Tibial nerve (tissue), 4 donors: ENCODE measurements at regions not wholly inside any gene's neighbourhood (a gene's known extent, or its start where the extent isn't known, plus 50 kb on each side); places are given as distances from the start of the nearest gene placed in this dataset.

Source experiments
- DNase-seq, 2 donors: peaks; one replicate each; pipeline ENCODE4 v3.0.0-alpha.2; 2019; ENCODE audit warnings: low spot score in 2 of 2
- H3K27ac ChIP-seq, 4 donors: fragments of 200-600 bp; sonication (generic) in 3 of 4; one replicate each; pipeline ENCODE4 v1.5.1; 2017 to 2019; ENCODE audit warnings: mild to moderate bottlenecking in 1 of 4
- H3K27me3 ChIP-seq, 2 donors: fragments of 200-600 bp; sonication (generic) in 1 of 2; one replicate each; pipeline versions ENCODE4 v1.5.1 to v1.6.0; 2017 to 2019
- H3K36me3 ChIP-seq, 3 donors: fragments of 200-600 bp; sonication (generic); one replicate each; pipeline ENCODE4 v1.5.1; 2018 to 2019
- H3K4me1 ChIP-seq, 4 donors: fragments of 200-600 bp; sonication (generic) in 3 of 4; one replicate each; pipeline ENCODE4 v1.5.1; 2017 to 2019
- H3K4me3 ChIP-seq, 4 donors: fragments of 200-600 bp; sonication (generic) in 3 of 4; one replicate each; pipeline ENCODE4 v1.5.1; 2017 to 2019; ENCODE audit warnings: mild to moderate bottlenecking in 1 of 4, moderate library complexity in 1 of 4
- H3K9me3 ChIP-seq, 4 donors: fragments of 200-600 bp; sonication (generic) in 3 of 4; one replicate each; pipeline ENCODE4 v1.5.1; 2017 to 2019
- CTCF ChIP-seq, 5 experiments: fragments of 200-600 bp in 3 of 5; fragments of 450-650 bp in 2 of 5; sonication (generic) in 3 of 5; IDR thresholded peaks; one replicate each; pipeline ENCODE4 v1.5.1; 2016 to 2019; ENCODE audit warnings: antibody characterized with exemption in 5 of 5, mild to moderate bottlenecking in 3 of 5, moderate library complexity in 2 of 5
- EP300 ChIP-seq, 2 donors: sonication (generic); formaldehyde crosslinking; IDR thresholded peaks; one replicate each; pipeline ENCODE4 v1.6.1; 2017; ENCODE audit warnings: antibody characterized with exemption in 2 of 2, mild to moderate bottlenecking in 1 of 2
- POLR2A ChIP-seq, 2 donors: fragments of 450-650 bp; IDR thresholded peaks; one replicate each; pipeline ENCODE4 v1.6.1; 2017; ENCODE audit warnings: antibody characterized with exemption in 2 of 2, mild to moderate bottlenecking in 2 of 2, moderate library complexity in 2 of 2
- whole genome bisulfite sequencing, 2 donors: methylation state at CpG; one replicate each; pipeline ENCODE4 v1.1.5; 2018; 5-methylcytosine and 5-hydroxymethylcytosine counted together

- TF ChIP-seq EP300 (IDR thresholded peaks at IDR 0.05): no peak
- Histone ChIP-seq H3K27me3 (no peaks in the 10 kb centered on the region), H3K4me3 (no peak overlapping the region), H3K9me3 (no peaks in the 10 kb centered on the region), H3K4me1 (no peaks in the 10 kb centered on the region), H3K27ac (no peak overlapping the region), H3K36me3 (no peaks in the 10 kb centered on the region)
- DNase-seq: no peak
- WGBS, 2 donors: 62 to 66% methylated on average over 2 of the region's 2 CpGs
Observed at GRCh38 chr1:82962658-82963057, 1036.3 kb downstream of the TTLL7 start.

GRCh38 chr1:82950606-82951200 is 1048.2 kb downstream of the TTLL7 start:
- Histone ChIP-seq H3K4me1 (peaks cover 0 to under 1% (median 0%) of the 10 kb centered on the region in 4 donors), H3K27ac (peak overlapping the region in 2 of 4 donors; percentile 24 to 70), H3K27me3 (no peaks in the 10 kb centered on the region), H3K4me3 (no peak overlapping the region), H3K9me3 (no peaks in the 10 kb centered on the region), H3K36me3 (no peaks in the 10 kb centered on the region)
- DNase-seq: no peak
- no peak for TF ChIP-seq CTCF (IDR thresholded peaks at IDR 0.05)
- TF ChIP-seq POLR2A (IDR thresholded peaks at IDR 0.05): no peak
- no peak for TF ChIP-seq EP300 (IDR thresholded peaks at IDR 0.05)
- 54 to 56% methylated on average over 6 of the region's 6 CpGs for WGBS, 2 donors

GRCh38 chr1:82948386-82948785 is 1050.5 kb downstream of the TTLL7 start:
- Histone ChIP-seq H3K9me3 (no peaks in the 10 kb centered on the region), H3K4me3 (no peak overlapping the region), H3K36me3 (no peaks in the 10 kb centered on the region), H3K27ac (no peak overlapping the region), H3K4me1 (peaks cover 0 to 8% (median 0%) of the 10 kb centered on the region in 4 donors), H3K27me3 (no peaks in the 10 kb centered on the region)
- TF ChIP-seq EP300 (IDR thresholded peaks at IDR 0.05) (no peak), CTCF (IDR thresholded peaks at IDR 0.05) (no peak), POLR2A (IDR thresholded peaks at IDR 0.05) (no peak)
- 7 to 9% methylated on average over 1 of the region's 1 CpG for WGBS, 2 donors
- DNase-seq: no peak

- Histone ChIP-seq H3K4me1 (peaks cover 0 to 8% (median 0%) of the 10 kb centered on the region in 4 donors), H3K27ac (no peak overlapping the region), H3K4me3 (no peak overlapping the region), H3K27me3 (no peaks in the 10 kb centered on the region), H3K9me3 (no peaks in the 10 kb centered on the region), H3K36me3 (no peaks in the 10 kb centered on the region)
- TF ChIP-seq EP300 (IDR thresholded peaks at IDR 0.05): no peak
- TF ChIP-seq CTCF (IDR thresholded peaks at IDR 0.05): no peak
- no peak for TF ChIP-seq POLR2A (IDR thresholded peaks at IDR 0.05)
- WGBS, 2 donors: 87 to 91% methylated on average over 2 of the region's 2 CpGs
- DNase-seq: no peak
Observed at GRCh38 chr1:82947278-82947677, 1051.7 kb downstream of the TTLL7 start.

GRCh38 chr1:82946096-82946605 is 1052.8 kb downstream of the TTLL7 start:
- Histone ChIP-seq H3K9me3 (no peaks in the 10 kb centered on the region), H3K27me3 (no peaks in the 10 kb centered on the region), H3K27ac (no peak overlapping the region), H3K4me3 (no peak overlapping the region), H3K4me1 (peaks cover 0 to 8% (median 0%) of the 10 kb centered on the region in 4 donors), H3K36me3 (no peaks in the 10 kb centered on the region)
- DNase-seq: no peak
- TF ChIP-seq EP300 (IDR thresholded peaks at IDR 0.05): no peak
- TF ChIP-seq CTCF (IDR thresholded peaks at IDR 0.05): no peak
- TF ChIP-seq POLR2A (IDR thresholded peaks at IDR 0.05): no peak
- 84 to 91% methylated on average over 3 of the region's 3 CpGs for WGBS, 2 donors
